Upper lobe of left lung (tissue), 4 donors: ENCODE measurements at regions not wholly inside any gene's neighbourhood (a gene's known extent, or its start where the extent isn't known, plus 50 kb on each side); places are given as distances from the start of the nearest gene placed in this dataset.

ENCODE experiments used
- CTCF ChIP-seq, 6 experiments: fragments of 450-650 bp in 4 of 6; fragments of 200-600 bp in 2 of 6; sonication (generic) in 2 of 6; IDR thresholded peaks; one replicate each; pipeline ENCODE4 v1.5.1; 2016 to 2019; ENCODE audit warnings: antibody characterized with exemption in 6 of 6
- POLR2AphosphoS5 ChIP-seq, 2 donors: sonication (generic); formaldehyde crosslinking; IDR thresholded peaks; one replicate each; pipeline ENCODE4 v1.5.1; 2017; ENCODE audit warnings: antibody characterized with exemption in 2 of 2

- TF ChIP-seq POLR2AphosphoS5 (IDR thresholded peaks at IDR 0.05) (no peak), CTCF (IDR thresholded peaks at IDR 0.05) (no peak)
Measured at GRCh38 chr15:70297465-70298058, 199.8 kb upstream of the TLE3 start.
